IPS-18c (cell line): ENCODE measurements at regions not wholly inside any gene's neighbourhood (a gene's known extent, or its start where the extent isn't known, plus 50 kb on each side); places are given as distances from the start of the nearest gene placed in this dataset.

Experiments used
- H3K4me3 ChIP-seq: 2 replicates; pipeline ENCODE4 v1.7.0; 2013; ENCODE audit warnings: low read depth, mild to moderate bottlenecking, low read length, moderate library complexity; ENCODE audit not compliant: insufficient read depth
- H3K9me3 ChIP-seq: one replicate; pipeline ENCODE4 v1.6.1; 2013; ENCODE audit warnings: mild to moderate bottlenecking, low read length, moderate library complexity; ENCODE audit not compliant: control insufficient read depth, insufficient read depth

DNA sequence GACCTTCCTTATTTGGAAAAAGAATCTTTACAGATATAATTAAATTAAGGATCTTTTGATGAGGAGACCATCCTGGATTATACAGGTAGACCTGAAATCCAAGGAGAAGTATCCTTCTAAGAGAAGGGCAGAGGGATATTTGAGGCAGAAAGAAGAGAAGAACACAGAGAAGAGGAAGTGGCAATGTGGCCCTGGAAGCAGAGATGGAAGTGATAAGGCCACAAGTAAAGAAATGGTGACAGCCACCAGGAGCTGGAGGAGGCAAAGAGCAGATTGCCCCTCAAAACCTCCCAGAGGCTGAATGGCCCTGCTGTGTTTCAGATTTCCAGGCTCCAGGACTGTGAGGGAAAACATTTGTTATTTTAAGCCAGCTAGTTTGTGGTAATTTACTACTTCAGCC, 93.0 kb upstream of the ANKRD55 start:
- H3K9me3 ChIP-seq: no peaks in the 10 kb centered on the region
- no peak overlapping the region for H3K4me3 ChIP-seq

DNA sequence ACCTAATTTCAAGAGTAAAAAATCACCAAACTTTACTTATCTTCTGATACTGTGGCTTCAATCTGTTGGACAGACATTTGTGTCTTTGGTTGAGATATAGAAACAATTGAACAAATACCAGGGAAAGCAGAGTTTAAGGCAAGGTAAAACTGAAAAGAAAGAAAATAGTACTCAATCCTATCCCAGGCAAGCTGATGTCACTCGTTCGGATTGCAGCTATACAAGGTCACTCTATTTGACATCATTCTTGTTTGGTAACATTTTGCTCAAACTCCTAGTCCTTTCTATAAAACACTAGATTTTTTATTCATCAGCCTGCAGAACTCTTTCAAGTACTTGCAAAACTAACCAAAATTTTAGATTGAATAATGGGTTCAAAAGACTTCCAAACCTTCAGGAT, 91.9 kb upstream of the ANKRD55 start:
- Histone ChIP-seq H3K9me3 (no peaks in the 10 kb centered on the region), H3K4me3 (no peak overlapping the region)

DNA sequence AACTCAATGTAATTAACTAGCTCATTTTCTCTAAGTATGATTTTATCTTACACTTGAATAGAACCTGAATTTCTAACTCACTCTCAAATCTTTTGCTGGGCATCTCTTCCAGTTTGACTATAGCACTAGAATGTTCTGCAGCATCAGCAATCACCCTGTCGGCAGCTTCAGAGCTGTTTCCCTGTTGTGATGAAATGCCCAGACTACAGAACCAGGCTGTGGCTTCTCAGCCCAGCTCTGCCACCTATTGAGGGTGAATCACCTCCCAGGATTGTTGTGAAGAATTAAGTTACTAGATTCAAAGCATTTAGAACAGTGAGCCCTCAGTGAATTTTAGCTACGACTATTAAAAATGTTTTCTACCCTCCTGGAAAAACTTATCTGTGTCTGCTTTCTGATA, 90.4 kb upstream of the ANKRD55 start:
- no peak overlapping the region for H3K4me3 ChIP-seq
- no peaks in the 10 kb centered on the region for H3K9me3 ChIP-seq

- no peak overlapping the region for H3K4me3 ChIP-seq
- H3K9me3 ChIP-seq: no peaks in the 10 kb centered on the region
Observed at GRCh38 chr5:56322592-56322991, 89.5 kb upstream of the ANKRD55 start.

- H3K4me3 ChIP-seq: no peak overlapping the region
- no peaks in the 10 kb centered on the region for H3K9me3 ChIP-seq
Observed at GRCh38 chr5:56321236-56321881, 88.2 kb upstream of the ANKRD55 start.

GRCh38 chr5:56320686-56321085, 87.6 kb upstream of the ANKRD55 start:
- Histone ChIP-seq H3K9me3 (no peaks in the 10 kb centered on the region), H3K4me3 (no peak overlapping the region)

GRCh38 chr5:56319526-56320181, 86.5 kb upstream of the ANKRD55 start:
- Histone ChIP-seq H3K4me3 (no peak overlapping the region), H3K9me3 (no peaks in the 10 kb centered on the region)

- Histone ChIP-seq H3K4me3 (no peak overlapping the region), H3K9me3 (no peaks in the 10 kb centered on the region)
Observed at GRCh38 chr5:56317923-56318561, 84.9 kb upstream of the ANKRD55 start.

GRCh38 chr5:56316299-56316994, 83.3 kb upstream of the ANKRD55 start:
- Histone ChIP-seq H3K9me3 (no peaks in the 10 kb centered on the region), H3K4me3 (no peak overlapping the region)

GRCh38 chr5:56314529-56314928, 81.4 kb upstream of the ANKRD55 start:
- H3K9me3 ChIP-seq: no peaks in the 10 kb centered on the region
- H3K4me3 ChIP-seq: no peak overlapping the region

DNA sequence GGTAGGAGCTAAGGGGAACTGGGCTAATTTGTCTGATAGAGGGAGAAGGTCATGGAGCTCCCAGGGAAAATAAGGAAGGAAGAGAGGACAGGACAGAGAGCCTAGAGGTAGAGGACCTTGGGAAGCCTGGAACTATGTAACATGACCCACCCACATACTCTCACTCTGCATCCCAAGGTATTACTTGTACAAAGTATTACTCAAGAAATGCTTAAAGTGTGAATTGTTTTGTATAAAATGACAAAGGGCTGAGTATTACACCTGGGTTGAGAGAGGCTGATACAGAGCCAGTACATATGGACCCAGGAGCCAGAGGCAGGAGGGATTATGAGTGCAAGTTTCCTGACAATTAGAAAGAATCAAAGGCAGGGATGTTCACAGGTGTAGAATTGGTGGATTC, 80.5 kb upstream of the ANKRD55 start:
- Histone ChIP-seq H3K4me3 (no peak overlapping the region), H3K9me3 (no peaks in the 10 kb centered on the region)

- H3K4me3 ChIP-seq: no peak overlapping the region
- no peaks in the 10 kb centered on the region for H3K9me3 ChIP-seq
Observed at GRCh38 chr5:56313004-56313531, 79.9 kb upstream of the ANKRD55 start.

DNA sequence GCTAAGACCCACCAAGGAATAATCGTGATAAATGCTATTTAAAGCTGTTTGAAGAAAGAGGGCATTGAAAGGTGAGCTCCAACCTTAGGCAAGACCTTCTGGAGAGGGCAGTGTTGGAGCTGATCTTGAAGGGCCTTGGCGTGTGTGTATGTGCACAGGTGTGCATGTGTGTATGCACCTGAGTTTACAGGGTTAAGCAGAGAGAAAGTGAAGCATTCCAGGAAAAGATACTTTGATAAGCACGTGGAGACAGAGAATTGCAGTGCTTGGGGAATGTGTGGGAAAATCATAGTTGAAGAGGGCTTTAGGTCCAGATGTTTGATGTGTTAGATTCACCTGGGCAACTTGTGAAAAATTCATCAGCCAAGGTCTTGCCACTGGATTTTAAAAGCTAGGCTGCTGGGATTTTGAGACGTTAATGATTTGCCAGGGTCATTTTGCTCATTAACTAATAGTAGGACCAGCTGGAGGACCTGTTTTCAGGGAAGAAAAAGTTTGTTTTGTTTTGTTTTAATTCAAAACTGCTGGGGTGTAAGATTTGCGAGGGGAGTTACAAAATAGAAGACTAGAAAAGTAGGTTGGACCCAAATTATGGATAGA, 78.3 kb upstream of the ANKRD55 start:
- Histone ChIP-seq H3K4me3 (no peak overlapping the region), H3K9me3 (peaks cover under 1% of the 10 kb centered on the region)

DNA sequence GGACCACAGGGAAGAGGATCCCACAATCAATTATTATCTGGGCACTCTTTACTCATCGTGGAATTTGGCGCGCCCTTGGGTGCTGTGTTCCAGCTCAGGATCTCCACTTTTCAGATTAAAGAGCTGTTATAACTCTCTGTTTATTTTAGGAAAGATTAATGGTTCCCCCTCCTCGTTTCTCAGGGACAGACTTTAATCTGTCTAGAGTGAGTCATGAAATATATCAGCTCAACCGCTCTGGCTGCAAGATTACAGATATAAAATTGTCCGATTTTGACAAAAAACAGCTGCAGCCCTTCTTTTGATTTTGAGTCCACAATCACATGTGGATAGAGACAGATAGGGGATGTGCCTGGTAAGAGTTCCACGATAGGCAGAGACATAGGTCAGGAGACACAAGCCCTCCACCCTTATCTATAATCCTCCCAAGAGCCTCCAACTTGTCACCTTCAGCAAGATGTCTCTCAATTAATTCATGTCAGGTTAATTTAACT, 77.6 kb upstream of the ANKRD55 start:
- Histone ChIP-seq H3K4me3 (no peak overlapping the region), H3K9me3 (peaks cover 4% of the 10 kb centered on the region)

- H3K9me3 ChIP-seq: peaks cover 4% of the 10 kb centered on the region
Observed at GRCh38 chr5:56309262-56309826, 76.2 kb upstream of the ANKRD55 start.

DNA sequence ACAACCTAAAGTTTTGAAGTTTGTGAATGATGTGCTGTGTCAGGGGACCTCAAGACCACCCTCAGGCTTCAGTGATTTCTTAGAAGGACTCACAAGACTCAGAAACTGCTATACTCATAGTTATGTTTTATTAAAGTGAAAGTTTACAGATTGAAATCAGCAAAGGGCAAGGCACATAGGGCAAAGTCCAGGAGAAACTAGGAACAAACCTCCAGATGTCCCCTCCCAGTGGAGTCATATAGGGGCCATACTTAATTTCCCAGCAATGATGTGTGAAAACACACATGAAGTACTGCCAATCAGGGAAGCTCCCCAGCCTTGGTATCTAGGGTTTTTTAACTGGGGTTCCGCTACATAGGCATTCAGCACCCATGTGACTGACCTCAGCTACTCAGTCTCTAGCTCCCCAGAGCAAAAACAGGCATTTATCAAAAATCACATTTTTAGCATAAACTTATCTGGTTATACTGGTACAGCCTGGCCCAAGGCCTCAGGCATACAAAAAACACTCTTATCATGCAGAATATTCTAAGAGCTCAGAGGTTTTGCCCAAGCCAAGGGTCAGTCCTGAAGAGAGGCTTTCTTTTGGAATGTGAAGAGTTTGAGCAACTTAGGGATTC, 74.7 kb upstream of the ANKRD55 start:
- Histone ChIP-seq H3K4me3 (no peak overlapping the region), H3K9me3 (peaks cover 4% of the 10 kb centered on the region)

More at GRCh38 chr5:56309262-56309826, 76.2 kb upstream of the ANKRD55 start:
- H3K4me3 ChIP-seq: no peak overlapping the region
